ENCODE measurements at regions not wholly inside any gene's neighbourhood (a gene's known extent, or its start where the extent isn't known, plus 50 kb on each side); places are given as distances from the start of the nearest gene placed in this dataset.
A peak's percentile ranks its signal among the peaks of the same experiment; 100 is the strongest.

DNA sequence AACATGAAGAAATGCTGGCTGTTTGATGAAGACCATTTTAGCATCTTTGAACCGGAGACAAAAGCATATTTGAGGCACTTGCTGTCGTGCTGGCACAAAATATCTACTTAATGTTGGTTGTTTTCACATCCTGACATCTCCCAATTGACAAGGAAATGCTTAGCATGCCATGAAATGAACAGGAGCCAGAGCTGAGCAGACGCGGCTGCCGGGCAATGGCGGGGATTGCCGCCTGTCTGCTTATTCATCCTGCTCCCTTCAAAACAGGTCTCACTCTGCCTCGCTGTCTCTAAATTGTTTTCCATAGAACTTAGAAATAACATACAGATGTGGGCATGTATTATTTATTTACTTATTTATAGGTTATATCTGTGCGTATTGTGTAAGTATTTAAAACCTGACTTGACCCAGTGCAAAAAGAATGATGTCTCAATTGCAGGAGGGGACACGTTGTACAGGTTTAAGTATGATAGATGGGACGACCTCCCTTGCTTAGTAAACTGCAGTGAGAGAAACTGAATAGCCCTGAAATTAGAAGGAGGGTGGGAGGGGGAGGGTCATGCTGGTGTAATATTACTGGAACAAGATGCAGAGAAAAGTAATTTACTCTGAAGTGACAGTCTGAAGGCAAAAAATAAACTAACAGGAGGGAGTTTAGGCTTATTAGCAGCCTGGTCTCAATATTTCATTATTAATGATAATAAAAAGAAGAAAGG is 590.4 kb upstream of the PLXNA2 start:
- Histone ChIP-seq H3K4me3 (no peak overlapping the region), H3K36me3 (no peaks in the 10 kb centered on the region), H3K27ac (no peak overlapping the region), H3K9me3 (no peaks in the 10 kb centered on the region), H3K27me3 (no peaks in the 10 kb centered on the region), H3K4me1 (no peaks in the 10 kb centered on the region)
- TF ChIP-seq POLR2AphosphoS5 (IDR thresholded peaks at IDR 0.05; ENCODE audit: insufficient read depth in 1 of 2, low read depth in 1 of 2), result no peak
- no peak for TF ChIP-seq POLR2A (IDR thresholded peaks at IDR 0.05)
- TF ChIP-seq, protein P1, sequence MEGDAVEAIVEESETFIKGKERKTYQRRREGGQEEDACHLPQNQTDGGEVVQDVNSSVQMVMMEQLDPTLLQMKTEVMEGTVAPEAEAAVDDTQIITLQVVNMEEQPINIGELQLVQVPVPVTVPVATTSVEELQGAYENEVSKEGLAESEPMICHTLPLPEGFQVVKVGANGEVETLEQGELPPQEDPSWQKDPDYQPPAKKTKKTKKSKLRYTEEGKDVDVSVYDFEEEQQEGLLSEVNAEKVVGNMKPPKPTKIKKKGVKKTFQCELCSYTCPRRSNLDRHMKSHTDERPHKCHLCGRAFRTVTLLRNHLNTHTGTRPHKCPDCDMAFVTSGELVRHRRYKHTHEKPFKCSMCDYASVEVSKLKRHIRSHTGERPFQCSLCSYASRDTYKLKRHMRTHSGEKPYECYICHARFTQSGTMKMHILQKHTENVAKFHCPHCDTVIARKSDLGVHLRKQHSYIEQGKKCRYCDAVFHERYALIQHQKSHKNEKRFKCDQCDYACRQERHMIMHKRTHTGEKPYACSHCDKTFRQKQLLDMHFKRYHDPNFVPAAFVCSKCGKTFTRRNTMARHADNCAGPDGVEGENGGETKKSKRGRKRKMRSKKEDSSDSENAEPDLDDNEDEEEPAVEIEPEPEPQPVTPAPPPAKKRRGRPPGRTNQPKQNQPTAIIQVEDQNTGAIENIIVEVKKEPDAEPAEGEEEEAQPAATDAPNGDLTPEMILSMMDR (IDR thresholded peaks at IDR 0.05), result no peak
- DNase-seq (ENCODE audit: extremely low spot score in 2 of 2), result peak in 1 of 2 donors; percentile 22
- intact Hi-C loops (cut with DNase I), result no loop called here

DNA sequence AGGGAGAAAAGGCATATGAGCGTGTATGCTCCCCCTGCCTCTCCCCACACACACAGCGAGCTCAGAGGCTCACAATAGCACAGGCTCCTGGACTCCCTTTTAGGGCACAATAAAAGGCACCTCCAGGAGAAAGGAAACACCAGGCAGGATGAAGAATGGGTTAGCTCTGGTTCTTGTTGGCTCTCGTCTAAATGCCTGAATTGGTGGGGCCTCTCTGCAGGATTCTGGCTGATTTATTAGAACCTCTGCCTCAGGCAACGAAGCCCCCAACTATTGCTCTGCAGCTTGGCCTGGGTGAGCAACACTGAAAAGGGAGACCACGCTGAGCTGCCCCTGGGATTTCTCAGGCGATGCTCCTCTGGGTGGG is 590.9 kb upstream of the PLXNA2 start:
- intact Hi-C loops (cut with DNase I), result no loop called here
- no peaks in the 10 kb centered on the region for H3K36me3 ChIP-seq
- H3K27me3 ChIP-seq, result no peaks in the 10 kb centered on the region
- TF ChIP-seq POLR2AphosphoS5 (IDR thresholded peaks at IDR 0.05; ENCODE audit: insufficient read depth in 1 of 2, low read depth in 1 of 2), result no peak
- no peak for TF ChIP-seq POLR2A (IDR thresholded peaks at IDR 0.05)
- TF ChIP-seq, protein P1 (IDR thresholded peaks at IDR 0.05), result no peak
- no peaks in the 10 kb centered on the region for H3K4me1 ChIP-seq
- no peak for DNase-seq (ENCODE audit: extremely low spot score in 2 of 2)
- H3K4me3 ChIP-seq, result no peak overlapping the region
- no peak overlapping the region for H3K27ac ChIP-seq
- no peaks in the 10 kb centered on the region for H3K9me3 ChIP-seq

DNA sequence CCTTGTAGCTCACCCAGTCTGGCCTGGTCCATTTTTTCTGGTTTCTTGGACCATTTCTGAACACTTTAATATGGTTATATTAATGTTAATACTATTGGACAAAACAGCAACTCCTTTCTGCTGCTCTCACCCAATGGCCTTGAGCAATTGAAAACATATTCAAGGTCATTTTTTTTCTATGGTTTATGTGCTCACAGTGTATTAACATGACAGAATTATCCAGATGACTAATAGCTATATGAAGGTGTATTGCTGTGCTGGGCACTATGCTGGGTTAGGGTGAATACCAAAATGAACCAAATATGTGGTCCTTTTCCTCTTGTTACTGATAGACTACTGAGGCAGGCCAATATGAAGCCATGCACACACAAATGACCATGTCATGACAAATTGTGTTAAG is 591.6 kb upstream of the PLXNA2 start:
- no peak for DNase-seq (ENCODE audit: extremely low spot score in 2 of 2)
- H3K4me3 ChIP-seq, result no peak overlapping the region
- no peaks in the 10 kb centered on the region for H3K9me3 ChIP-seq
- no peak overlapping the region for H3K27ac ChIP-seq
- TF ChIP-seq POLR2AphosphoS5 (IDR thresholded peaks at IDR 0.05; ENCODE audit: insufficient read depth in 1 of 2, low read depth in 1 of 2) (no peak), POLR2A (IDR thresholded peaks at IDR 0.05) (no peak)
- TF ChIP-seq, protein P1 (IDR thresholded peaks at IDR 0.05), result no peak
- no peaks in the 10 kb centered on the region for H3K4me1 ChIP-seq
- H3K27me3 ChIP-seq, result no peaks in the 10 kb centered on the region
- no peaks in the 10 kb centered on the region for H3K36me3 ChIP-seq
- intact Hi-C loops (cut with DNase I), result no loop called here

DNA sequence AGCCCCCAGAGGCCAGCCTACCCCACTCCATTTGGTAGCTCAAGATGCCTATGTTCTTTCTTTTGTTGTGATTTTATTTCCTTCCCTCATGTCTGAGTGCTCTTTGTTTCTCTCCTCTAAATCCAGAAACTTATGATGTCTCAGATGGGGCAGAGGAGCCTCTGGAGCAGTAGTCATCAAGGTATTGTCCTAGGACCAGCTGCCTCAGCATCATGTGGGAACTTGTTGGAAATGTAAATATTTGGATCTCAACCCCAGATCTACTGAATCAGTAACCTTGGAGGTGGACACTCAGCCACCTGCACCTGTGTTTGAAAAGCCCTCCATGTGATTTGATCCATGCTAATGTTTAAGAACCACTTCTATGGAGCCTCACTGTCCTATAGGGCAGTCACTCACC is 593.1 kb upstream of the PLXNA2 start:
- Histone ChIP-seq H3K36me3 (no peaks in the 10 kb centered on the region), H3K27ac (no peak overlapping the region), H3K4me1 (no peaks in the 10 kb centered on the region), H3K9me3 (no peaks in the 10 kb centered on the region), H3K27me3 (no peaks in the 10 kb centered on the region), H3K4me3 (no peak overlapping the region)
- intact Hi-C loops (cut with DNase I), result no loop called here
- no peak for DNase-seq (ENCODE audit: extremely low spot score in 2 of 2)
- TF ChIP-seq POLR2AphosphoS5 (IDR thresholded peaks at IDR 0.05; ENCODE audit: insufficient read depth in 1 of 2, low read depth in 1 of 2) (no peak), POLR2A (IDR thresholded peaks at IDR 0.05) (no peak)
- TF ChIP-seq, protein P1 (IDR thresholded peaks at IDR 0.05), result no peak

DNA sequence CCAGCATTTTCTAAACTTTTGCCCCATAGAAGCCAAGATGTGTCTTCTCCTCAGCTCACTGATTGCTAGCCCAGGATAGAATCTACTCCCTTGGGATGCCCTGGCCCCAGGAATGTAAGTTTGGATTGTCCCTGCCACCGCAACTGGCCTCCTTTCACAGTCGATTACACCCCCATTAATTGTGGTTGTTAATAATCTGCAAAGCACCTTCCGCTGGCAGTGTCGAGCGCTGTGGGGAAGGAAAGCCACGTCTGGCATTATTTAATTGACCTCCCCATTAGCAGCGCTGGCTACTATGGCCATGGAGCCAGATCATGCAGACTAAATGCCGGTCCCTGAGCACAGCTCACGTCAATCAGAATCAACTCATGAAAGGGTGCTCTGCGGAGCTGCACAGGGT is 597.3 kb upstream of the PLXNA2 start:
- H3K36me3 ChIP-seq, result no peaks in the 10 kb centered on the region
- H3K9me3 ChIP-seq, result no peaks in the 10 kb centered on the region
- intact Hi-C loops (cut with DNase I), result no loop called here
- no peak overlapping the region for H3K4me3 ChIP-seq
- H3K4me1 ChIP-seq, result no peaks in the 10 kb centered on the region
- TF ChIP-seq POLR2AphosphoS5 (IDR thresholded peaks at IDR 0.05; ENCODE audit: insufficient read depth in 1 of 2, low read depth in 1 of 2), result no peak
- no peak for TF ChIP-seq POLR2A (IDR thresholded peaks at IDR 0.05)
- TF ChIP-seq, protein P1 (IDR thresholded peaks at IDR 0.05), result no peak
- DNase-seq (ENCODE audit: extremely low spot score in 2 of 2), result no peak
- no peaks in the 10 kb centered on the region for H3K27me3 ChIP-seq
- no peak overlapping the region for H3K27ac ChIP-seq
